CD8-positive, alpha-beta memory T cell (primary cell): ENCODE measurements at regions not wholly inside any gene's neighbourhood (a gene's known extent, or its start where the extent isn't known, plus 50 kb on each side); places are given as distances from the start of the nearest gene placed in this dataset.

ENCODE experiments used
- CTCF ChIA-PET: fragments of 350-600 bp; sonication (Branson Sonifier 250); formaldehyde crosslinking; loops from one replicate; lab custom pipeline; 2021; ENCODE audit warnings: antibody characterized with exemption; lab: Charles Lee
- POLR2A ChIA-PET: fragments of 350-600 bp; sonication (Branson Sonifier 250); formaldehyde crosslinking; loops from one replicate; lab custom pipeline; 2021; ENCODE audit warnings: antibody characterized with exemption; lab: Charles Lee
- DNase-seq, 5 donors: peaks; one replicate each; pipeline versions ENCODE4 v3.0.0 to v3.0.0-alpha.2; 2020 to 2022; ENCODE audit warnings: mixed read lengths in 1 of 5
- H3K27ac ChIP-seq: one replicate; pipeline ENCODE4 v1.7.0; 2013; ENCODE audit warnings: low read depth, mild to moderate bottlenecking, low read length, moderate library complexity
- H3K27me3 ChIP-seq: 2 replicates; pipeline ENCODE4 v1.7.0; 2013; ENCODE audit warnings: low read length, mild to moderate bottlenecking; ENCODE audit not compliant: insufficient read depth, poor library complexity, severe bottlenecking
- H3K36me3 ChIP-seq: 2 replicates; pipeline ENCODE4 v1.7.0; 2013; ENCODE audit warnings: mild to moderate bottlenecking, low read length, moderate library complexity; ENCODE audit not compliant: insufficient read depth
- H3K4me1 ChIP-seq: 2 replicates; pipeline ENCODE4 v1.7.0; 2013; ENCODE audit warnings: mild to moderate bottlenecking, low read length, moderate library complexity; ENCODE audit not compliant: insufficient read depth
- H3K4me3 ChIP-seq: 2 replicates; pipeline ENCODE4 v1.7.0; 2013; ENCODE audit warnings: mild to moderate bottlenecking, low read length
- H3K9me3 ChIP-seq: 2 replicates; pipeline ENCODE4 v1.7.0; 2013; ENCODE audit warnings: mild to moderate bottlenecking, low read length
- H3K27ac Mint-ChIP-seq, 8 donors: one replicate each; pipeline ENCODE4 v1.8.0; 2020 to 2021; ENCODE audit warnings: mixed read lengths in 8 of 8, mild to moderate bottlenecking in 6 of 8, inconsistent platforms in 3 of 8, moderate library complexity in 3 of 8
- H3K27me3 Mint-ChIP-seq, 2 donors: one replicate each; pipeline ENCODE4 v1.8.0; 2020 to 2021; ENCODE audit warnings: mixed read lengths in 2 of 2, mild to moderate bottlenecking in 1 of 2, moderate library complexity in 1 of 2
- H3K36me3 Mint-ChIP-seq, 3 donors: one replicate each; pipeline ENCODE4 v1.8.0; 2020 to 2021; ENCODE audit warnings: mixed read lengths in 3 of 3, inconsistent platforms in 1 of 3, mild to moderate bottlenecking in 1 of 3
- H3K4me1 Mint-ChIP-seq, 3 donors: one replicate each; pipeline ENCODE4 v1.8.0; 2020 to 2021; ENCODE audit warnings: mixed read lengths in 3 of 3, inconsistent platforms in 1 of 3, mild to moderate bottlenecking in 1 of 3
- H3K4me3 Mint-ChIP-seq, 7 donors: one replicate each; pipeline ENCODE4 v1.8.0; 2020 to 2021; ENCODE audit warnings: mixed read lengths in 7 of 7, mild to moderate bottlenecking in 6 of 7, moderate library complexity in 4 of 7, inconsistent platforms in 2 of 7
- H3K9me3 Mint-ChIP-seq, 5 donors: one replicate each; pipeline ENCODE4 v1.8.0; 2020 to 2022; ENCODE audit warnings: mixed read lengths in 5 of 5, mild to moderate bottlenecking in 3 of 5, moderate library complexity in 2 of 5, inconsistent platforms in 1 of 5

GRCh38 chr10:6781133-6781770 lies 201.2 kb upstream of the PRKCQ start:
- no peak overlapping the region for H3K4me3 Mint-ChIP-seq
- H3K9me3 Mint-ChIP-seq, result peaks cover 0 to 4% (median 0%) of the 10 kb centered on the region in 5 donors
- no peaks in the 10 kb centered on the region for H3K4me1 ChIP-seq
- ChIA-PET POLR2A (no interaction called here), CTCF (no interaction called here)
- no peak for DNase-seq
- H3K36me3 ChIP-seq, result no peaks in the 10 kb centered on the region
- H3K9me3 ChIP-seq, result no peaks in the 10 kb centered on the region
- H3K27me3 Mint-ChIP-seq, result peaks cover 25 to 59% of the 10 kb centered on the region in 2 donors
- no peaks in the 10 kb centered on the region for H3K27me3 ChIP-seq
- H3K4me1 Mint-ChIP-seq, result no peaks in the 10 kb centered on the region
- H3K27ac Mint-ChIP-seq, result no peak overlapping the region
- H3K36me3 Mint-ChIP-seq, result no peaks in the 10 kb centered on the region
- H3K4me3 ChIP-seq, result no peak overlapping the region
- H3K27ac ChIP-seq, result no peak overlapping the region

- no peak overlapping the region for H3K4me3 Mint-ChIP-seq
Measured at GRCh38 chr10:6780008-6780677, 200.1 kb upstream of the PRKCQ start.

GRCh38 chr10:6778992-6779701 lies 199.1 kb upstream of the PRKCQ start:
- DNase-seq, result no peak
- H3K9me3 Mint-ChIP-seq, result peaks cover 0 to 4% (median 0%) of the 10 kb centered on the region in 5 donors

More at GRCh38 chr10:6780008-6780677, 200.1 kb upstream of the PRKCQ start:
- no peaks in the 10 kb centered on the region for H3K36me3 ChIP-seq
- POLR2A ChIA-PET, result no interaction called here
- no peaks in the 10 kb centered on the region for H3K4me1 Mint-ChIP-seq
- CTCF ChIA-PET, result no interaction called here
- no peaks in the 10 kb centered on the region for H3K4me1 ChIP-seq
- no peak overlapping the region for H3K4me3 ChIP-seq
- H3K9me3 ChIP-seq, result no peaks in the 10 kb centered on the region
- peaks cover 34 to 70% of the 10 kb centered on the region in 2 donors for H3K27me3 Mint-ChIP-seq
- H3K27ac Mint-ChIP-seq, result no peak overlapping the region
- H3K9me3 Mint-ChIP-seq, result peaks cover 0 to 4% (median 0%) of the 10 kb centered on the region in 5 donors
- no peak overlapping the region for H3K27ac ChIP-seq
- no peaks in the 10 kb centered on the region for H3K36me3 Mint-ChIP-seq
- no peaks in the 10 kb centered on the region for H3K27me3 ChIP-seq
- no peak for DNase-seq

GRCh38 chr10:6776170-6776569 lies 196.1 kb upstream of the PRKCQ start:
- Mint-ChIP-seq H3K4me3 (no peak overlapping the region), H3K27ac (no peak overlapping the region), H3K36me3 (peaks cover 0 to 7% (median 0%) of the 10 kb centered on the region in 3 donors), H3K27me3 (peaks cover 29 to 70% of the 10 kb centered on the region in 2 donors), H3K9me3 (peaks cover 0 to 4% (median 0%) of the 10 kb centered on the region in 5 donors), H3K4me1 (no peaks in the 10 kb centered on the region)
- Histone ChIP-seq H3K4me1 (no peaks in the 10 kb centered on the region), H3K4me3 (no peak overlapping the region), H3K27ac (no peak overlapping the region), H3K27me3 (no peaks in the 10 kb centered on the region), H3K9me3 (no peaks in the 10 kb centered on the region), H3K36me3 (no peaks in the 10 kb centered on the region)
- no peak for DNase-seq
- ChIA-PET CTCF (no interaction called here), POLR2A (no interaction called here)

More at GRCh38 chr10:6778992-6779701, 199.1 kb upstream of the PRKCQ start:
- Mint-ChIP-seq H3K4me1 (no peaks in the 10 kb centered on the region), H3K36me3 (no peaks in the 10 kb centered on the region), H3K27ac (no peak overlapping the region), H3K27me3 (peaks cover 34 to 75% of the 10 kb centered on the region in 2 donors), H3K4me3 (no peak overlapping the region)
- ChIA-PET POLR2A (no interaction called here), CTCF (no interaction called here)
- H3K4me3 ChIP-seq, result no peak overlapping the region
- H3K9me3 ChIP-seq, result no peaks in the 10 kb centered on the region
- H3K27me3 ChIP-seq, result no peaks in the 10 kb centered on the region
- no peak overlapping the region for H3K27ac ChIP-seq
- no peaks in the 10 kb centered on the region for H3K4me1 ChIP-seq
- H3K36me3 ChIP-seq, result no peaks in the 10 kb centered on the region

- peaks cover 27 to 66% of the 10 kb centered on the region in 2 donors for H3K27me3 Mint-ChIP-seq
- ChIA-PET POLR2A (no interaction called here), CTCF (no interaction called here)
- no peak overlapping the region for H3K27ac Mint-ChIP-seq
- no peak overlapping the region for H3K4me3 Mint-ChIP-seq
- no peaks in the 10 kb centered on the region for H3K4me1 ChIP-seq
- H3K36me3 Mint-ChIP-seq, result peaks cover 0 to 15% (median 0%) of the 10 kb centered on the region in 3 donors
- no peaks in the 10 kb centered on the region for H3K36me3 ChIP-seq
- H3K27me3 ChIP-seq, result no peaks in the 10 kb centered on the region
- DNase-seq, result no peak
- no peak overlapping the region for H3K27ac ChIP-seq
- H3K9me3 ChIP-seq, result no peaks in the 10 kb centered on the region
- H3K9me3 Mint-ChIP-seq, result peaks cover 0 to 4% (median 0%) of the 10 kb centered on the region in 5 donors
- H3K4me3 ChIP-seq, result no peak overlapping the region
- H3K4me1 Mint-ChIP-seq, result peaks cover 0 to 3% (median 0%) of the 10 kb centered on the region in 3 donors
Measured at GRCh38 chr10:6774406-6774805, 194.3 kb upstream of the PRKCQ start.

DNA sequence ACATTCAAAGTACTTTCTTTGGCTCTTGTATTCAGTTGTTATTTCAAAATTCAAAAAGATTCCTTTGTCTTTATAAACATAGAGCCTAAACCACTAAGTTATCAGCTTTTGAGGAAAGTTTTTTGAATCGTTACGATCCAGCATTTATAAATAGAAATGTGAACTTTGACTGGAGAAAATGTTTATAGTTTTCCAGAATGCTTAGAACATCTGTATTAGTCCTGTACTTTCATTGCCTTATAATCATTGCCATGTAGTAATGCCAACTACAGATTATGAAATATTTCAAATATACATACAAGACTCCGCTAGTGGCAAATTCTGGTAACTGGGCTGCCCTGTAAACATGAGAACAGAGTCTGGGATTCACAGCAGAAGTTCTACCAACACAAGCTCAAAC lies 191.3 kb upstream of the PRKCQ start:
- no peak overlapping the region for H3K27ac Mint-ChIP-seq
- Histone ChIP-seq H3K4me3 (no peak overlapping the region), H3K9me3 (no peaks in the 10 kb centered on the region), H3K36me3 (no peaks in the 10 kb centered on the region), H3K4me1 (no peaks in the 10 kb centered on the region), H3K27ac (no peak overlapping the region), H3K27me3 (peaks cover 3% of the 10 kb centered on the region)
- H3K4me3 Mint-ChIP-seq, result no peak overlapping the region
- H3K27me3 Mint-ChIP-seq, result peaks cover 14 to 63% of the 10 kb centered on the region in 2 donors
- H3K36me3 Mint-ChIP-seq, result peaks cover 0 to 15% (median 0%) of the 10 kb centered on the region in 3 donors
- CTCF ChIA-PET, result no interaction called here
- POLR2A ChIA-PET, result no interaction called here
- no peak for DNase-seq
- H3K9me3 Mint-ChIP-seq, result peaks cover 0 to 2% (median 0%) of the 10 kb centered on the region in 5 donors
- H3K4me1 Mint-ChIP-seq, result peaks cover 0 to 3% (median 0%) of the 10 kb centered on the region in 3 donors

DNA sequence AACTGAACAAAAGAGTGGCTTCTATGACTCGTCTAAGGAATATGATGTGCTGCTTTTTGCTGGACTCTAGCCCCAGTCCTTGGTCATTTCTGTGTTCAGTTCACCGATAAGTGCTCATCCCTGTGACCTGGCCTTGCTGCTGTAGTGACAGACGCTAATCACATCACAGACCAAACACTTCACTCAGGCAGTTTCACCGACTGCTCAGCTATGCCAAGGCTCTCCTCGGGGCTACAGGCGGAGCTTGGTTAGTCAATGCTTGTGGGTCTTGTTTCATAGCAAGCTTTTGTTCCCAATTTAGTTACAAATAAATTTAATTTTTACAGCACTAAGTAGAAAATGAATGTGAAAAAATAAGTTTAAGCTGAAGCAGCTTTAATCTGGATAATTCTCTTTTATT lies 190.8 kb upstream of the PRKCQ start:
- Histone ChIP-seq H3K4me1 (no peaks in the 10 kb centered on the region), H3K9me3 (no peaks in the 10 kb centered on the region), H3K27ac (no peak overlapping the region), H3K36me3 (no peaks in the 10 kb centered on the region), H3K4me3 (no peak overlapping the region), H3K27me3 (peaks cover 8% of the 10 kb centered on the region)
- CTCF ChIA-PET, result no interaction called here
- Mint-ChIP-seq H3K27ac (no peak overlapping the region), H3K4me3 (no peak overlapping the region), H3K9me3 (peaks cover 0 to 2% (median 0%) of the 10 kb centered on the region in 5 donors), H3K4me1 (peaks cover 0 to 3% (median 0%) of the 10 kb centered on the region in 3 donors), H3K27me3 (peaks cover 11 to 63% of the 10 kb centered on the region in 2 donors), H3K36me3 (peaks cover 0 to 15% (median 0%) of the 10 kb centered on the region in 3 donors)
- DNase-seq, result no peak
- POLR2A ChIA-PET, result no interaction called here
